ENCODE measurements at regions not wholly inside any gene's neighbourhood (a gene's known extent, or its start where the extent isn't known, plus 50 kb on each side); places are given as distances from the start of the nearest gene placed in this dataset.

- no CpG with 5 or more reads among the region's 5 CpGs for WGBS (ENCODE audit: insufficient coverage, low lambda C conversion rate)
- DNase-seq = no peak
- H3K36me3 ChIP-seq (ENCODE audit: control insufficient read depth, insufficient read depth, low read length) = no peaks in the 10 kb centered on the region
- no peaks in the 10 kb centered on the region for H3K4me1 ChIP-seq (ENCODE audit: control insufficient read depth, insufficient read depth, low read length)
- no peak overlapping the region for H3K27ac ChIP-seq (ENCODE audit: low read length)
- H3K9me3 ChIP-seq (ENCODE audit: control insufficient read depth, low read depth, low read length) = no peaks in the 10 kb centered on the region
- no peak overlapping the region for H3K4me3 ChIP-seq (ENCODE audit: low read length)
- H3K27me3 ChIP-seq (ENCODE audit: control insufficient read depth, insufficient read depth, low read length) = peaks cover 12% of the 10 kb centered on the region
Observed at GRCh38 chr1:17904290-17904689, 149.2 kb downstream of the ACTL8 start.

DNA sequence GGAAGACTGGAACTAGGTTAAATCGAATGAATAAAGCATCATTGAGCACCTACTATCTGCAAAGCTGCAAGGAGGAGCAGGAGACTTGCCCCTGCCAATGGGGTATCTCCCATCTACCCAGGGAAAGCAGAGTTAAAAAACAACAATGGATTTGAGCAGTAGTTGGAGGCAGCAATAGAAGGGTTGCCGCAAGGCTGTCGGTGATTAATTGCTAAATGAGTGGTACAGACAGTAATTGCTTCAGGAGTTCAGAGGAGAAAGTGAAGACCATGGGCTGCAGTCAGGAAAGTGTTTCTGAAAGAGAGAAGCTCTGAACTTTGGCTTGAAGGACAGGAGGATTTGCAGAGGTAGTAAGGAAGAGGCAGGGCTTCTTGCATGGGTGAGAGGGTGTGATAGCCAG, 152.9 kb downstream of the ACTL8 start:
- no peak for DNase-seq
- H3K27ac ChIP-seq (ENCODE audit: low read length) = no peak overlapping the region
- H3K9me3 ChIP-seq (ENCODE audit: control insufficient read depth, low read depth, low read length) = no peaks in the 10 kb centered on the region
- no peak overlapping the region for H3K4me3 ChIP-seq (ENCODE audit: low read length)
- no peaks in the 10 kb centered on the region for H3K4me1 ChIP-seq (ENCODE audit: control insufficient read depth, insufficient read depth, low read length)
- WGBS (ENCODE audit: insufficient coverage, low lambda C conversion rate) = 61% methylated on average over 3 of the region's 3 CpGs
- H3K36me3 ChIP-seq (ENCODE audit: control insufficient read depth, insufficient read depth, low read length) = no peaks in the 10 kb centered on the region
- peaks cover 29% of the 10 kb centered on the region for H3K27me3 ChIP-seq (ENCODE audit: control insufficient read depth, insufficient read depth, low read length)

DNA sequence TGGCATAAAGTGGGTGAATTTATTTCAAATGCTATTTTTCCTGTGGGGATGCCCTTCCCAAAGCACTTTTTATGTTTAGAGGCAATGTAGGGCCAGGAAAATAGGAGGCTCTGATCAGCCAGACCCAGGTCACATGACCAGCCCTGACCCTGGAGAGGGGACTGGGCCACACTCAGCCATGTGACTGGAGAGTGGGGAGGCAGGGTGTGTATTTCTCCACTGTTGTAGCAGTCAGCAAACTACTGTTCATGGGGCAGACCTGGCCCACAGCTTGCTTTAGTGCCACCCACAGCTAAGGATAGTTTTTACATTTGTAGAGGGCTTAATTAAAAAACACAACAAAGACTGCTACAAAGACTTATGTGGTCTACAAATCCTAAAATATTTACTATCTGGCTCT, 153.8 kb downstream of the ACTL8 start:
- DNase-seq = no peak
- peaks cover 30% of the 10 kb centered on the region for H3K27me3 ChIP-seq (ENCODE audit: control insufficient read depth, insufficient read depth, low read length)
- no peaks in the 10 kb centered on the region for H3K4me1 ChIP-seq (ENCODE audit: control insufficient read depth, insufficient read depth, low read length)
- no peak overlapping the region for H3K4me3 ChIP-seq (ENCODE audit: low read length)
- no peaks in the 10 kb centered on the region for H3K36me3 ChIP-seq (ENCODE audit: control insufficient read depth, insufficient read depth, low read length)
- no peak overlapping the region for H3K27ac ChIP-seq (ENCODE audit: low read length)
- H3K9me3 ChIP-seq (ENCODE audit: control insufficient read depth, low read depth, low read length) = no peaks in the 10 kb centered on the region

DNA sequence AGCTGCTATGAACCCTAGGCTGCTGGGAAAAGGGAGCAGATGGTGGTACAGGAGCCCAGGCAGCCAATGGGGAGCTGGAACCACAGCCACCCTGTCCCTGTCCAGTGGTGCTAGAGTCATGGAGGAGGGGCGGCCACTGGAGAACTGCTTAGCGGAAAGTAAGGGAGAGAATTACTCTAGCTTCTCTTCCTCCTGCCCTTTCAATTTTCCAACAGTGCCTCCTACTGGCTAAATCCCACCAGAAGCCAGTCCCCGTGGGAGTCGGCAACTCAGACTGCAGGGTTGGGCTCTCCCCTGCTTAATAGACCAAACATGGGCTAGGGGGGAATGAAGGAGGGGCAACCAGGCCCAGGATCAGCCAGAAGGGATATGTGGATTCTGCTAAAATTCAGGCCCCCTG, 154.5 kb downstream of the ACTL8 start:
- Histone ChIP-seq H3K27ac (ENCODE audit: low read length) (no peak overlapping the region), H3K36me3 (ENCODE audit: control insufficient read depth, insufficient read depth, low read length) (no peaks in the 10 kb centered on the region), H3K4me3 (ENCODE audit: low read length) (no peak overlapping the region), H3K4me1 (ENCODE audit: control insufficient read depth, insufficient read depth, low read length) (no peaks in the 10 kb centered on the region), H3K9me3 (ENCODE audit: control insufficient read depth, low read depth, low read length) (no peaks in the 10 kb centered on the region), H3K27me3 (ENCODE audit: control insufficient read depth, insufficient read depth, low read length) (peaks cover 34% of the 10 kb centered on the region)
- DNase-seq = no peak
- no CpG with 5 or more reads among the region's 4 CpGs for WGBS (ENCODE audit: insufficient coverage, low lambda C conversion rate)

DNA sequence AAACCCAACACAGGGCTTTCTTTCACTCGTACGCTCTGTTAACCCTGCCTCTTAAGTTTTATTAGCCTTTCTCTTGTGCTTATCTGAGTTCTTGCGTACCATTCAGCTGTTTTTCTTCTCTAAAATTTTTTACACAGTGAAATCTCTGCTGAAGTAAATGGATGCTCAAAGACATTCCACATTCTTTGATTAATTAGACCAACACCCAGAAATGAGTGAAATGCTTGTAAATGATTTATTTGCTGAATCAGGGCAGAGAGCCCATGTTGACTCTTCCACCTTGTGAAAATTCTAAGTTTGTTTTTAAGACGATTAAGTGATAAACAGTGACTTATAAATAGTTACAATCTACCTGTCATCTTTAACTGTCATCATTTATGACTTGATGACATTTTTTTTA, 156.7 kb downstream of the ACTL8 start:
- Histone ChIP-seq H3K4me1 (ENCODE audit: control insufficient read depth, insufficient read depth, low read length) (no peaks in the 10 kb centered on the region), H3K36me3 (ENCODE audit: control insufficient read depth, insufficient read depth, low read length) (no peaks in the 10 kb centered on the region), H3K27me3 (ENCODE audit: control insufficient read depth, insufficient read depth, low read length) (peaks cover 39% of the 10 kb centered on the region), H3K27ac (ENCODE audit: low read length) (no peak overlapping the region), H3K4me3 (ENCODE audit: low read length) (no peak overlapping the region), H3K9me3 (ENCODE audit: control insufficient read depth, low read depth, low read length) (no peaks in the 10 kb centered on the region)
- 10% methylated on average over 4 of the region's 4 CpGs for WGBS (ENCODE audit: insufficient coverage, low lambda C conversion rate)
- no peak for DNase-seq

GRCh38 chr1:17912491-17912890, 157.4 kb downstream of the ACTL8 start:
- no peaks in the 10 kb centered on the region for H3K36me3 ChIP-seq (ENCODE audit: control insufficient read depth, insufficient read depth, low read length)
- peaks cover 40% of the 10 kb centered on the region for H3K27me3 ChIP-seq (ENCODE audit: control insufficient read depth, insufficient read depth, low read length)
- H3K27ac ChIP-seq (ENCODE audit: low read length) = no peak overlapping the region
- H3K4me1 ChIP-seq (ENCODE audit: control insufficient read depth, insufficient read depth, low read length) = no peaks in the 10 kb centered on the region
- no peak for DNase-seq
- no peaks in the 10 kb centered on the region for H3K9me3 ChIP-seq (ENCODE audit: control insufficient read depth, low read depth, low read length)
- no peak overlapping the region for H3K4me3 ChIP-seq (ENCODE audit: low read length)
- 60% methylated on average over 1 of the region's 7 CpGs for WGBS (ENCODE audit: insufficient coverage, low lambda C conversion rate)

GRCh38 chr1:17913326-17914115, 158.4 kb downstream of the ACTL8 start:
- Histone ChIP-seq H3K9me3 (ENCODE audit: control insufficient read depth, low read depth, low read length) (no peaks in the 10 kb centered on the region), H3K36me3 (ENCODE audit: control insufficient read depth, insufficient read depth, low read length) (no peaks in the 10 kb centered on the region), H3K4me1 (ENCODE audit: control insufficient read depth, insufficient read depth, low read length) (no peaks in the 10 kb centered on the region), H3K4me3 (ENCODE audit: low read length) (no peak overlapping the region), H3K27me3 (ENCODE audit: control insufficient read depth, insufficient read depth, low read length) (peaks cover 34% of the 10 kb centered on the region), H3K27ac (ENCODE audit: low read length) (no peak overlapping the region)
- DNase-seq = no peak
- 60% methylated on average over 1 of the region's 14 CpGs for WGBS (ENCODE audit: insufficient coverage, low lambda C conversion rate)

GRCh38 chr1:17914131-17914530, 159.0 kb downstream of the ACTL8 start:
- no peaks in the 10 kb centered on the region for H3K4me1 ChIP-seq (ENCODE audit: control insufficient read depth, insufficient read depth, low read length)
- no peak overlapping the region for H3K27ac ChIP-seq (ENCODE audit: low read length)
- H3K9me3 ChIP-seq (ENCODE audit: control insufficient read depth, low read depth, low read length) = no peaks in the 10 kb centered on the region
- H3K4me3 ChIP-seq (ENCODE audit: low read length) = no peak overlapping the region
- no peak for DNase-seq
- peaks cover 28% of the 10 kb centered on the region for H3K27me3 ChIP-seq (ENCODE audit: control insufficient read depth, insufficient read depth, low read length)
- WGBS (ENCODE audit: insufficient coverage, low lambda C conversion rate) = no CpG with 5 or more reads among the region's 7 CpGs
- no peaks in the 10 kb centered on the region for H3K36me3 ChIP-seq (ENCODE audit: control insufficient read depth, insufficient read depth, low read length)

GRCh38 chr1:17914987-17915386, 159.9 kb downstream of the ACTL8 start:
- Histone ChIP-seq H3K27ac (ENCODE audit: low read length) (no peak overlapping the region), H3K27me3 (ENCODE audit: control insufficient read depth, insufficient read depth, low read length) (peaks cover 21% of the 10 kb centered on the region), H3K4me1 (ENCODE audit: control insufficient read depth, insufficient read depth, low read length) (no peaks in the 10 kb centered on the region), H3K36me3 (ENCODE audit: control insufficient read depth, insufficient read depth, low read length) (no peaks in the 10 kb centered on the region), H3K9me3 (ENCODE audit: control insufficient read depth, low read depth, low read length) (no peaks in the 10 kb centered on the region), H3K4me3 (ENCODE audit: low read length) (no peak overlapping the region)
- no CpG with 5 or more reads among the region's 9 CpGs for WGBS (ENCODE audit: insufficient coverage, low lambda C conversion rate)
- DNase-seq = no peak

DNA sequence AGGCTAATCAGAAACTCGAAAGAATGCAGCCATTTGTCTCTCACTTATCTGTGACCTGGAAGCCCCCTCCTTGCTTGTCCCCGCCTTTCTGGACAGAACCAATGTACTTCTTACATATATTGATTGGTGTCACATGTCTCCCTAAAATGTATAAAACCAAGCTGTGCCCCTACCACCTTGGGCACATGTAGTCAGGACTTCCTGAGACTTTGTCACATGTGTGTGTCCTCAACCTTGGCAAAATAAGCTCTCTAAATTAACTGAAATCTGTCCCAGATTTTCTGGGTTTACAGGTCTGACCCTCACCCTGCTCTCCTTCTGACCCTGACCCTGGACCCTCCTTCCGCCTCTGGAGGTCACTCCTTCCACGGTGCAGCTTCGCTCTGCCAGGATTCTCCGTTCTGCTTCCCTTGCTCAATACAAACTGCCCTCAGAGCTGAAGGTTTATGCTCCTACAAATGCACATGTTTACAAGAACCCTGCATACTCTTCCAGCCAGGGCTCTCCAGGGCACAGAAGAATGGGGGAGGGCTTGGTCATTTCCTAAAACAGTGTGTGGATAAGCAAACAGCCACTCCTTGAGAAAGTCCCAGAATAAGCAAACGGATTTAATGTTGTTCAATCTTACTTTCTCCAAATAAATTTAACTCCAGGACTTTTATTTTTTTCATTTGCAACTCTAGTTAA, 160.5 kb downstream of the ACTL8 start:
- DNase-seq = no peak
- Histone ChIP-seq H3K27me3 (ENCODE audit: control insufficient read depth, insufficient read depth, low read length) (peaks cover 16% of the 10 kb centered on the region), H3K4me3 (ENCODE audit: low read length) (no peak overlapping the region), H3K4me1 (ENCODE audit: control insufficient read depth, insufficient read depth, low read length) (no peaks in the 10 kb centered on the region), H3K27ac (ENCODE audit: low read length) (no peak overlapping the region), H3K36me3 (ENCODE audit: control insufficient read depth, insufficient read depth, low read length) (no peaks in the 10 kb centered on the region), H3K9me3 (ENCODE audit: control insufficient read depth, low read depth, low read length) (no peaks in the 10 kb centered on the region)
- WGBS (ENCODE audit: insufficient coverage, low lambda C conversion rate) = 13% methylated on average over 1 of the region's 7 CpGs

DNA sequence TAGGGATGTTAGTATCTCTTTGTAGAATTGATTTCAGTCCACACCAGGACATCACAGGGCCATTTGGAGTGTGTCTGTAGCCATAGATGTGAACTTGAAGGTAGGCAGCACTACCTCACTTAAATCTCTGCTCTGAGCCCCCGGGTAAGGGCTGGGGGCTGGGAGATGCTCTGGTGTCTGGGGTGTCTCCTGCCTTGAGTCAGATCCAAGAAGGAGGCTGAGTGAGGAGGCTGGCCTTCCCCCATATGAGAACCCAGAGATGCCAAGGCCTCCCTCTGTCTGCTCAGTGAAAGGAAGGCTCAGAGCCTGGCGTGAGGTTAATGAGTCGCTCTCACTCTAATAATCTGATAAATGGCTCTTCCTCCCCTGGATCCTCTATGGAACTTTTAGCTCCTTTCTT, 161.6 kb downstream of the ACTL8 start:
- peaks cover 16% of the 10 kb centered on the region for H3K27me3 ChIP-seq (ENCODE audit: control insufficient read depth, insufficient read depth, low read length)
- H3K4me3 ChIP-seq (ENCODE audit: low read length) = no peak overlapping the region
- DNase-seq = no peak
- H3K36me3 ChIP-seq (ENCODE audit: control insufficient read depth, insufficient read depth, low read length) = no peaks in the 10 kb centered on the region
- no peak overlapping the region for H3K27ac ChIP-seq (ENCODE audit: low read length)
- WGBS (ENCODE audit: insufficient coverage, low lambda C conversion rate) = no CpG with 5 or more reads among the region's 3 CpGs
- H3K4me1 ChIP-seq (ENCODE audit: control insufficient read depth, insufficient read depth, low read length) = no peaks in the 10 kb centered on the region
- no peaks in the 10 kb centered on the region for H3K9me3 ChIP-seq (ENCODE audit: control insufficient read depth, low read depth, low read length)

Measured in large intestine (tissue), 3 donors.